Activated T-cell treated with anti-CD3 and anti-CD28 coated beads for 1 hour (primary cell): ENCODE measurements at regions not wholly inside any gene's neighbourhood (a gene's known extent, or its start where the extent isn't known, plus 50 kb on each side); places are given as distances from the start of the nearest gene placed in this dataset.

Source experiments
- DNase-seq: peaks from one replicate; pipeline ENCODE4 v3.0.0-alpha.2; 2020; ENCODE audit warnings: low read depth

DNA sequence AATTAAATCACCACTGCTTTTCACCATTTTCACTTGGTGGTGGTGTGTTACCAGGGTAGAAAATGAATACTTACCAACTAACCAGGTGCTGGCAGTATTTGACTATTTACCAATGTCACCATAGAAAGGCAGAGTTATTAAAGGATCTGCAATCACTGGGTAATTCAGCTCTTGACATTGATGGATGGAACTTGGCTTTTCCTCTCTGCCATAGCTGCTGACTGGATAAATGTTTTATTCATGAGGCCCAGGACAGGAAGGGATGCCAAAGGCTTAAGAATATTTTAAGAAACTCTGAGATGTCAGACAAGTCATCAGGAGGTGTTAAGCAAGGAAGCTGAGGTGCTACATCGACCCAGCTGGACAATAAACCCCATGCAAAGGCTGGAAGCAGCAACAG lies 495.5 kb upstream of the CFAP20DC start:
- no peak for DNase-seq

DNA sequence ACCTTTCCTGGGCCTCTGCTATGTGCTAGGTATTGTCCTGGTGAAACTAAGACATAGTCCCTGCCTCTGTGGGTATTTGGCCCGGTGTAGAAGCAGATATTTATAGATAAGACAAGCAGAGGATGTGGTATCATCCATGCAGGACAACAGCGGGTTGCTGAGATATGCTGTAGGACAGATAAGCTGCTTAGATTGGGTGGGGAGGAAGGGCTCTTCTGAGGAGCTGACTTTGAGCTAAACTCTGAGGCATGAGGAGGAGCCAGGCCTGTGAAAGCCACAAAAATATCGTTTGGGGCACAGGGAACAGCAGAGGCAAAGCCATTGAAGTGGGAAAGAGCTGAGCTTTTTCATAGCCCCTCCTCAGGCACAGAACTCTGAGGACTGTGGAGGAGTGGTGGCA lies 492.5 kb upstream of the CFAP20DC start:
- no peak for DNase-seq

DNA sequence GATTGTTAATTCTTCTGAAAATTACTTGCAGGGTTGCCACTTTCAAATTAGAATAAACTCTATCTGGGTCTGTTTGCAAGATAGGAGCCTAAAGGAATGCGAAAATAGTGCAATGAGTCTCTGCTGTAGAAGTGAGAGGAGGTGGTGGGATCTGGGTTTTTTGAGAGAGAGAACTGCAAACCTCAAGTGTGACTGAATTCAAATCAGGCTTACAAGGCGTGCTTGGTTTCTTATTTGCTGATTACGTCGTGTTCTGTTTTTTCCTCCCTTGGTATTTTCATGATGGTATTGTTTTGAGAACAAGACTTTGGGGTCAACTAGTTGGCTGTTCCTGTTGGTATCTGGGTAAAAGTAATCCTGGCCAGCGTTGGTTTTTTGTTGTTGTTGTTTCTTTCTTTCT lies 490.9 kb upstream of the CFAP20DC start:
- no peak for DNase-seq

GRCh38 chr3:59540241-59540640 lies 490.4 kb upstream of the CFAP20DC start:
- no peak for DNase-seq

GRCh38 chr3:59538753-59539432 lies 489.1 kb upstream of the CFAP20DC start:
- DNase-seq = no peak

- DNase-seq = no peak
These were observed 486.0 kb upstream of the CFAP20DC start for GRCh38 chr3:59535791-59536221.

DNA sequence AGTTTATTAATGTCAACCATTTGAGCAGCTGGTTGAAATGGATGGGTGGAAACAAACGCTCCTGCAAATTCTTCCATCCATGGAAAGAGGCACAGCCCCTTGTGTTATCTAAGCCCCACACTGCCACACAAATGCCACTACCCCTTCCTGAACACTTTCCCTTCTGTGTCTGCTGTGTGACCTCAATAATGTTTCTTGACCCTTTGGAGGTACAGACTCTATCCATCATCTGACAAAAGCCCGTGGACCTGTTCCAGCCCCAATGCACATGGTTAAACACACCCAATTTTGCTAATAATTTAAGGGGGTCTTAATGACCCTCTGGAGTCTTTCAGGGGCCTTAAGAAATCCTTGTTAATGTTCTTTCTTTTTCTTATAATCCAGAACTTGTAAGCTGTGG lies 482.2 kb upstream of the CFAP20DC start:
- no peak for DNase-seq

GRCh38 chr3:59531066-59531745 lies 481.4 kb upstream of the CFAP20DC start:
- no peak for DNase-seq

GRCh38 chr3:59528251-59528650 lies 478.4 kb upstream of the CFAP20DC start:
- no peak for DNase-seq

GRCh38 chr3:59527493-59527892 lies 477.7 kb upstream of the CFAP20DC start:
- DNase-seq = no peak

GRCh38 chr3:59526999-59527398 lies 477.2 kb upstream of the CFAP20DC start:
- no peak for DNase-seq

DNA sequence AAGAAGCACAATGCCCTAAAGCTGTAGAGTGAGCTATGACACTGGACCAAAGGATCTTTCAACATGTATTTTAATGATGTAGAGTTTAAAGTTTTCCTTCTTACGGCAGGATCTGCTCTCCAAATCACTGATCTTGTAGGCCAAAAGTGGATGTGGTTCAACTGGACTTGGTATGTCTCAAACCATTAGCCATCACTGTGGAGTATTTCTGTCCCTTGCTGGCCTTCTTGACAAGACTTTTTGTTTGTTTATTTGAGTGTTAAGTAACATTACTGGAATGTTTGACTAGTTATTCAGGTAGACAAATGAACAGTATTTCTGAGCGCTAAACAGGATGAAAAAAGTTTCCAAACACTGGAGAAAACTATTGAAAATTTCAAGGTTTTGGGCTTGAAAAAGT lies 472.7 kb upstream of the CFAP20DC start:
- DNase-seq = no peak

DNA sequence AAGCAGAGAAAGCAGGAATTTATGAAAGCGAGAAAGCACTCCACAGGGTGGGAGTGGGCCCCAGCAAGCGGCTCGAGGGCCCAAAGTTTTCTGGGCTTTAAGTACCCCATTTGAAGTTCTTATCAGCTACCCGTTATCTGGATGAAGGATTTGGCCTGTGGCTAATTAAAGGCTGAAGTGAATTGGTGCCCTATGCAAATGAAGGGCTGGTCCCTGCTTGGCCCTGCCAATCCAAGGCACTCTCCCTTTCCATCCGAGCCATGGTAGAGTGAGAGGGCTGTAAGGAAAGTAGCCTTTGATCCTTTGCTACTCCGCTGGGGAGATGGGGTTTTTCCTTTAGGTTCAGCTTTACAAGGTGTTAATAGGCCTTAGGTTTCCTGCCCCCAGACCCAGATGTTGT lies 469.3 kb upstream of the CFAP20DC start:
- DNase-seq = no peak

DNA sequence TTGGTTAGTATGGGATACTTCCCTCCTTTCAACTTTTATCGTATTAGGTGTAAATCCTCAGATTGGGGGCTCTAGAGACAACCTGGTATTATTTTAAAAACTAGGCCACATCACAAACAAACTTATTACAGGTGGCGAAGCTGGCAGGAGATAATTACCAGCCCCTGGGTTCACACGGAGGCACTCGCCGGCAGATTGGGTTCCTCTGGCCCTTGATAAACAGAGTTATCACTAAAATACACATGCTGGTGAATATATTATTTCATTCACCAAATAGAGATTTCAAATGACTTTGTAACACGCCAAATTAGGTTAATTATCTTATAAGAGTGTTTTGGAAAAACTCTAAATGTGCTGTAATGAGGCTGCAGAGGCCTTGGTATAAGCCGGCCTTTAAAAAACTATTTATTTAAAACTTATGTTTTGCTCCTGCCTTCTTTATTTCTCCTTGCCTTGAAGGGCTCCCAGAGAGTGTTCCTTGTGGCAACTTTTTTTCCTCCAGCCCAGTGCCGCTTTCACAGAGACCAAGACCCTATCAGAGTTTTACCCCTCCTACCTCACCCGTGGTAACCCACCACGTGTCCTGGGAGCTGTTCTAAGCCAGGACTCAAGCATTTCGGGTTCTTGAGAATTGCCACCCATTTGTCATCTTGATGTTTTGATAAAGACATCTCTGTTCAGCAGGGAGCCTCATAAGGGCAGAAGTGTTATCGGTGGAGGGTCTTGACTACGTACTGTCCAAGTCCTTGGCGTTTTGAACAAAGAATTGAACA lies 468.6 kb upstream of the CFAP20DC start:
- DNase-seq = no peak

GRCh38 chr3:59517388-59517787 lies 467.6 kb upstream of the CFAP20DC start:
- DNase-seq = no peak

DNA sequence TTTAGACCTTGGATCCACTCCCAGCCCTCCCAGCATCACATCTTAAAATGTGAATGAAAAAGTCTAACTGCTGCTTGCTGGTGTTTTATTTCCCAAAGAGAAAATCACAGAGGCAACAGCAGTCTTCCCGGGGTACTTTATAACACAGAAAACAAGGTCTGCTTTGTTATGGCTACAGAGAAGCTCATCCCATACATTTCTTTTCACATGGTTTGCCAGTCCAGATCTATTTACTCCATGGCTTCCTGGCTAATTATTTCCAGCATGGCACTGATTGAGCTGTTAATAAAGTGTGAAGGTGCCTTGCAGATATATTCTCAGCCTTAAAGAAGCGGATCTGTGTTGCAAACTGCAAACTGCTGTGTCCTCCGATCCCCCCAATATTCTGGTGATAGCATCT lies 466.1 kb upstream of the CFAP20DC start:
- DNase-seq = no peak

DNA sequence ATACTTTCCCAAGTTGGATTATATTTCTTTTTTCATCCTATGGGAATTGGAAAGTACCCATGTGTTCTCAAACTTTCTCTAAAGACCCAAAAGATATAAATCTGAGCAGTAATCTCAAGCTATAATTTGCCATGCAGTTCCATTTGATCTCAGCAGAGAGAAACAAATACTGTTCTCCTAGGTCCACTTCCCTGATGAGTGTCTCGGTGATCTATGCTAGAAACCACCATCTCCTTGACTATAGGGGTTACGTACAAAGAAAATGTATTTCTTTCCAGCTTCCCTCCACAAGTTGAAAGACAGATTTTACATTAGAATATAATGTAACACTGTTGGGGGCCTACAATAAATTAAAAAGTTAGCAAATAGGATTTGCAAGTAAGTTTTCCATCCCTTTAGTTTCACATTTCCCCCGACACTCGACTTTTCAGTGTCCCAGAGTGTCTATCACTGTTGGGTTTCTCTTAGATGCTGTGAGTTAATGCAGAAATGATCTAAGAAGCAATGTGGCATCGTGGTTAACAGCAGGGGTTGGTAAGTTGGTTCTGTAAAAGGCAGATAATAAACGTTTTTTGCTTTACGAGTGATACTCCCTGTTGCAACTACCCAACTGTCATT lies 465.1 kb upstream of the CFAP20DC start:
- DNase-seq = no peak

DNA sequence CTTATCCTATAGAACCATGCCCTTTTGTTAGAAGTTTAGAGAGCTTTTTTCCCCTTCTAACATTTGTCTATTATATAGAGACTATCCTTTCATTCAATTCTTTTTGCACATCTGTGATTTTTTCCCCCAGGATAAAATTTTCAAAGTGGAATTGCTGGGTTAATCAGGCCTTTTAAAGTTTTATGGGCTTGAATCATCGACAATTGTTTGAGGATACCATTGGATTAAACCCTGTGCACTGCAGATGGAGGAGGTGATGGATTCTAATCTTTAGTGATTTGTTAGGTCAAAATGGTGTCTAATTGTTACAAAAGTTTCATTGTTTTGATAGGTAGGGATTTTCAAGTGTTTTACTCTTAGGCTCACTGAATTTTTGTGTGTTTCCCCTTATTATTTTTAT lies 463.7 kb upstream of the CFAP20DC start:
- no peak for DNase-seq

DNA sequence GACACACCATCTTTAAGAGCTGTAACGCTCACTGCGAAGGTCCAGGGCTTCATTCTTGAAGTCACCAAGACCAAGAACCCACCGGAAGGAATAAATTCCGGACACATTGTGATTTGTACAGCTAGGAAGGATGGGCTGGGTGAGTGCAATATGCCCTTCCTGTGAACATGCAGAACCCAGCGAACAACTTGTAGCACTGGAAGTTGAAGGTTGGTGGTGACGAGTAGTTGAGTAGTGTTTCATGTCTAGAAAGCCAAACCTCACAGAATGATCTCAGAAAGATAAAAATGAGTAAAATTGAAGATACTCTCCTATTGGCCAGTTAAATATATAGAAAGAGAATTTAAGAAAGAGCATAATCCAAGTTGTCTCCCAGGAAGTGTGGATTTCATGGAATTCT lies 462.2 kb upstream of the CFAP20DC start:
- no peak for DNase-seq

DNA sequence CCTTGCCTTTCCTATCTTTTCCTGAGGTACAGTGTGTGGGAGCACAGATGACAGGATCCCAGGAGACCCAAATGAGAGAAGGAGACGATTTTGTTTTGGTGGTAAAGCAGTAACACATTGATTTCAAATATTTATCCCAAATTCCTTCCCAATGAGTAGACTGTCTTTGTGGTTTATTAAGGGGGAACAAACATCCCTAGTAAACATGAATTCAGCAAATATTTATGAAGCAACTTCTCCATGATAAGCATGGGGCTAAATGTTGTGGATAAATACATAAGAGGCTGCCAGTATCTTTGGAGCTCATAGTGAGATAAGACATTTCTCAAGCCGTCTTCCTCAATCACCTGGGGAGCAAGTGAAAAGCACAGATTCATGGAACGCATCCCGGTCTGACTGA lies 460.8 kb upstream of the CFAP20DC start:
- no peak for DNase-seq

GRCh38 chr3:59508273-59508672 lies 458.4 kb upstream of the CFAP20DC start:
- no peak for DNase-seq

- DNase-seq = no peak
These were observed 456.4 kb upstream of the CFAP20DC start for GRCh38 chr3:59506191-59506590.

DNA sequence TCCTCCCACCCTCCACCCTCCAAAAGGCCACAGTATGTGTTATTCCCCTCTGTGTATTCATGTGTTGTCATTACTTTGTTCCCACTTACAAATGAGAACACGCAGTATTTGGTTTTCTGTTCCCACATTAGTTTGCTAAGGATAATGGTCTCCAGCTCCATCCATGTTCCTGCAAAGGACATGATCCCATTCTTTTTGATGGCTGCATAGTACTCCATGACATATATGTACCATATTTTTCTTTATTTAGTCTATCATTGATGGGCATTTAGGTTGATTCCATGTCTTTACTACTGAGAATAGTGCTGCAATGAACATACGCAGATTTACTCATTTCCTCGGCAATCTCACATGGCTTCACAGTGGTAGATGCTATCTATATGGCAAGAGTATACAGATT lies 453.6 kb upstream of the CFAP20DC start:
- DNase-seq = no peak
